Myocyte (in vitro differentiated cells): ENCODE measurements at regions not wholly inside any gene's neighbourhood (a gene's known extent, or its start where the extent isn't known, plus 50 kb on each side); places are given as distances from the start of the nearest gene placed in this dataset.
"Not testable (repeated sequence)": the region's sequence is repeated elsewhere in the genome, so short reads cannot be mapped to it uniquely, and the experiment has no call there.

Source experiments
- DNase-seq: peaks from one replicate; pipeline ENCODE4 v3.0.0-alpha.2; 2012; ENCODE audit warnings: low read depth

DNA sequence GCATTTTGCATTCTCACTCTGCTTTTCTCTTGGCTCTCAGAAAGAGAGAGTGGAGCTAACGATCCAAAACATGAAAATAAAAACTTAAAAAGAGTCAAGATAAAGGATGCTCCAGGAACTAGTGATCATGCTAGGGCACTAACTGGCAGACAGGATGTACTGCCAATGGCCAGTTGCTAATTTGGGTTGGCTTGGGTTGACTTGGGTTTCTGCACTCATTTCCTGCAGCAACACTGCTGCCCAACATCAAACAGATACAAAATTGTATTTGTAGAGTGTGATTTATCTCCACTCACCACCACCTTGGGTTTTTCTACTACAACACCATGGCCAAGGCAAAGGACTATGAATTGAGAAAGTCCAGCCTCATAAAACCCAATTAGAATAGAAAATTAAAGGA lies 662.3 kb upstream of the PTBP2 start:
- DNase-seq = no peak

DNA sequence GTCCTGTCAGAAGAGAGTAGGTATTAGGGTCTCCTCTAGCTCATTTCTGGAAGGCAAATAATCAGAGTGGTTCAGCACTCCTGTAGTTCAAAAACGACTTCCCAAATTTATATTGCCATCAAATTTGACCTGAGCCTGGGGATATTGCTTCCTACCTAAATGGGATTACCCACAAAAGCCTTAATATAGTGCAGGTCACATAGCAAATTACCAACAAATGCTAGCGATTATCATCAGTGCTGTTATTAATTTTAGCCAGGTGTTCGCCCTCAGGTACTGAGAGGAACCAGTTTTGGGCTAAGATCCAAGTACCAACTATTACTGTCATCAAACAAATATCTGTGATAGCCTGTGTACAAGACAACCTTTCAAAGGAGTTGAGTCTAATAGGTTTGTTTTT lies 661.8 kb upstream of the PTBP2 start:
- no peak for DNase-seq

DNA sequence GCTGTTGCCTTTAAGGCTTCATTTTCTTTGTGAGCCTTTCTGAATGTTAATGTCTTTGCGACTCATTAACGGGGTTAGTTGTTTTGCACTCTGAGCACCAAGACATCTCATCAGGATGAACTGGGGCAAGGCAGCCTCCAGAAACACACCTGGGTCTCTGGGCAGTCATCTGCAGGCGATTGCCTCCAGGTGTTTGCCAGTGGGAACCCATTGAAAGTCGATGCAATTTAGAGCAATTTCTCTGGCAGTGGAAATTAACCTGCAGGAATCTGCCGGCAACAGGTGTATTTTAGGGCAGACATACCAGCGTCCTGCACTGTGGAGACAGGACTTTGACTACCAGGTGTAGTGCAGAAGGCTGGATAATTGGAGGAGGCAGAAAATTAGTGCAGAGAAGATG lies 661.0 kb upstream of the PTBP2 start:
- no peak for DNase-seq

DNA sequence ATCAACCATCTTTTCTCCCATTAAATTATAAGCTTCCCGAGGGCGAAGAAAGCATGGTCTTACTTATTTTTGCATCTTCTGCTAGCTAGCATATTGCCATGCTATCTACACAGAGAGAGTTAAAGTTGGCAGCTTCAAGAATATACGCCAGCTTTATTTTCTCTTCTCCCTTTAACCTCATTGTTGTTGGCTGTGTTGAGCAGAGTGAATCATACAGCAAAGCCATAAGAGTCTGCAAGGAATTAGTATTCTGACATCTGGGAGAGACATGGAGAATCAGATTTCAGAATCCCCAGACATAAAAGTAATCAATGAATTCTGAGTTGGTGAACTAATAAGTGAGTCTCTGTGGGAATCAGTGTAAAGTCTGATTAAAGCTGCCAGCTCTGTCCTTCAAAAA lies 649.6 kb upstream of the PTBP2 start:
- DNase-seq = no peak

DNA sequence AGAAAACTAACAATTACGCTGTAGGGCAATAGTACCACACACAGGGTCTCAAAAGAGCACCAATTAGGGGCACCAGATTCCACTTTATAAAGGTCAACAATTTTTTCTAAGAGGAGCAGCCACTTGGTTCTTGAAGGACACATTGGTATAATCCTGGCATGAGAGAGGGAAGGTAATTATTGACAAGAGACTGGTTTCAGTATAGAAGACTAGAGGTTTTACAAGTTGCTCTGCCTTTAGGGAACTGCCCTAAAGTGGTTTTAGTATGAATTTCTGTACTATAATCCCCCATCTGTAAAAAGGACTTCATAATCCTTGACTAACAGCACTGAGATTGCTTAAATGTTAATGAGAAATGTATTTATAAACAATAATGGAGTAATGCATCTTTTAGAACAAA lies 648.5 kb upstream of the PTBP2 start:
- no peak for DNase-seq

DNA sequence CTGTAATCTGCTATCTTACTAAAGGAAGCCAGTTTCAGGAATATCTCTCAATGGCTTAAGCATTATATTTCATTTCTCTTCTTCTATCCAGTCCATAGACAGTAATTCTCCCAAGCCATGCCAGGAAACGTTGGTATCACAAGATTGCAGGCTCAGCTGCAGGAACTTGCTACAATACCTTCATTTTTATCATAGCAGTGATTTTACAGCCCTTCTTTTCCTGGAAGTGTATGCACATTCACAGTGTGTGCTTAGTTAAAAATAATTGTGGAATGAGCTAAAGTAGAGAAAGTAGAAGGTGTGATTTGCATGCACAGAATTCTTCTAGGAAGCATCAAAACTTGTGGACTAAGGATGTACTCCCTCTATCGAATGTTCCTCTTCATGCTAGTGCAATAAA lies 647.2 kb upstream of the PTBP2 start:
- DNase-seq = no peak

DNA sequence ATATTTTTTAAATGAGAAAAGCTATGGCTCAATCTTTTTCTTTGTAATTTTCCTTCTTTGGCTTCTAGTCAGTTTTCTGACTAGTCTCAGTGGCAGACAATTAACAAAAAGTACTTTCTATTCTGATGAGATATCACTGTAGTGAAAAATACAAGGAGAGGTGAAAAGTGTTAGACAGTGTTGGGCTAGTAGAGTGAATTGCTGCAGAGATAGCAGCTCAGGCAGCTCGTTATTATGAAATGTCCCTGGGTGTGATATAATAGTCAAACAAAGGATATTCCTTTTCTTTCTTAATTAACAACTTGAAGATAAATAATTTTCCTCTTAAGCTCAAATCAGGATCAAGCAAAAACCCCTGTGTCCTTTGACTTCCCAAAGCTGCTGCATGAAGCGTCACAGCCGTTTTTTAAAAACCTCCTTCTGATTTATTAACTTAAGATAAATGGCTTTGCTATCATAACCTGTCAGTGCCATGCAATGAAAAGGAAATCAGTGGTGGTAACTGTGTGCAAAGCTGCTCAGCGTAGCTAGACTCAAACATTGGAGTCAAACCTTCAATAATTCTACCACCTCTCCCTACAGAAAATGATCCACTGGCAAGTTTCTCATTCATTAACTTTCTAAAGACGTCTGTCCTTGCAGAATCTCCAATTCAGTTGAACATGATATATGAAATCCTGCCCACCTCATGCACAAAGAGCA lies 646.6 kb upstream of the PTBP2 start:
- no peak for DNase-seq

DNA sequence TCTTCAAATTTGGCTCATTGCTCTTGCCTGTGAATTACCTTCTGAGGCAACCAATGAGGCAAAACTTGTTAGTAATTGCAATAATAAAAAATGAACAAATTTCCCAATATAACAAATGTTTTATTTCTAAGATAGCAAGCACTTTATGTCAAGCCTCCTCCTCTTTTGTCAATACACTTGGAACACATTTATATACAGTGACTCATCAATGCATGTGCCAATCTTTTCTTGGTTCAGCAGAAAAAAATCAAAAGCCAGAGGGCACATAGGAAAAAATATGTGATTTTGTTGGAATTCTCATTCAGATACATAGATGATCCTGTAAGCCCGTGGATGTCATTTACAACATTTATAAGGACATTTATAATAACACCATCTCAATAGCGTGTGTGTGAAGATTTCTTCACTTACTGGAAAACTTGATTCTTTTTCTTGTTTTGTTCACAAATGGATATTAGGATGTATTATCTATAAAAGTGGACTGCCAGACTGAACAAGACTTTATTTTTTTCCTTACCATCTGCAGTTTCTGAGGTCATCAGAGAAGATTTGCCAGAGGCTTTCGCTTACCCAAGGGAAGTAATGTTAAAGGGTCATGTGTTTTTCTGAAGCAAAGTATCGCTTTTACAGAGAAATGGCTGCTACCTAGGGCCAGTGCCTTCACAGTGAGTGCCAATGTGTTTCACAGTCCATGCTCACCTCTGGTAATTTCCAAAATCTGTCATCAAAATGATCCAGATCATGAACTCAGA lies 645.7 kb upstream of the PTBP2 start:
- DNase-seq = no peak

DNA sequence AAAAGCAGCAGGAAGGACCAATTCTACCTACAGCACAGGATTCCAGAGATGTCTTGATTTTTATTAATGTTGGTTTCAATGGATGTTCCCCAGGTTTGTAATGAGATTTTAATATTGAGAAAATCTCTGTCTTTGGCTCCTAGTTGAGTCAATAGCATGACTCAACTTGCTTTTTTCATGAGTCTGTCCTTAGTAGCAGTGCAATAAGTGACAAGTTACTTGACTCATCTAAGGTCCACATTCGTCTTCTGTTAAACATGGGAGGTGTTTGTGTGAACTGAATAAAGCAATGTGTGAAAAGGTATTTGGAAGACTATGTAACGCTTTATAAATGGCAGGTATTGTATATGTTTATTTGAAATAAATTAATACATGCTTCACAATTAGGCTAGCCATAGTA lies 645.0 kb upstream of the PTBP2 start:
- DNase-seq = no peak

DNA sequence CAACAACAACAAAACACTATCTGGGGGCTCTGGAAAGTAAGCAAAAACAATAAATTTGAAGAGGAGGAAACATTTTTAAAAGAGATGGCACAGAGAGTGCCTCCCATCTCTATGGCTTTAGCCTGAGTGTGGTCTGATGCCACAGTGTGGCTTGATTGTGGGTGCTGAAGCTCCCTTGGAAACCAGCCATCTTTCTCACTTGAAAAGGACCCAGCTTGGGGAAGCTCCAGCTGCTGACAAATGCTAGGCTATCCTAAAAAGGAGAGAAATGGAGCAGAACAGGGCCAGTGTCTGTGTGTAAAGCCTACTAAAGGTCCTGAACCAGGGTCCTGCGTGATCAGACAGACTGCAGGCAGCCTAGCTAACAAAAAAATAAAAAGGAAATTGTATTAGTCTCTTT lies 642.0 kb upstream of the PTBP2 start:
- DNase-seq = no peak

DNA sequence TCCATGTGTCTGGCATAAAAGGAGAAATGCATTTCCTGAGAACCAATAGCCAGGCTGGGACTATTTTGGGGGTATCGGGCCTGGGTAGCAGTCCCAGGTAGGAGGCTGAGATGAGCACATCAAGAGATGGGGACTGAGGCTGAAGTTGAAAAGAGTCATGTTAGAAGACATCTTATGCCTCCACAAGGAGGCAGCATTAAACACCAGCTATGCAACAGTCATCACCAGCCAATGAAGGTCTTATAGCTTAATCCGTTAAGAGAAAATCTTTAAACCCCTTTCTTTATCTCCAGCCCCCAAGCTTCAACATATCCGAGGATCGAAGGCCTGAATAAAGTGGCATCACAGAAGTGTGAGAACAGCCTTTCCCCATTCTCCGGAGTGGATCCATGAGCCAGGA lies 640.7 kb upstream of the PTBP2 start:
- no peak for DNase-seq

DNA sequence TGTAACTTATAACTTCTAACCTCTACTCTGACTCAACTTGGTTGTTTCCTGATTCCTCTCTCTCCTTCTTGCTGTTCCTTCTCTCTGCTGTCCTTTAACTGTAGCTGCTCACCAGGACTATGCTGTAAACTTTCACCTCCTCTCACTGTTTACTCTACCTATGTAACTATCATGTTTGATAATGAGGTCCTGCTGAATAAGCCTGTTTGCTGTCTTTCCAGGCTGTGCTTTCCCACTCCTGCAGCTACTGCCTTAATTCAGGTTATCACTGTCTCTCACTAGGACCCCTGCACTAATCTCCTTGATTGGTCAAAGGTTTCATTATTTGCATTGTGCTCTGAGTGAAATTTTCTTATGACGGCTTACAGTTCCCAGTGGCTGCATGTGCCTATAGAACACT lies 633.9 kb upstream of the PTBP2 start:
- DNase-seq = no peak

DNA sequence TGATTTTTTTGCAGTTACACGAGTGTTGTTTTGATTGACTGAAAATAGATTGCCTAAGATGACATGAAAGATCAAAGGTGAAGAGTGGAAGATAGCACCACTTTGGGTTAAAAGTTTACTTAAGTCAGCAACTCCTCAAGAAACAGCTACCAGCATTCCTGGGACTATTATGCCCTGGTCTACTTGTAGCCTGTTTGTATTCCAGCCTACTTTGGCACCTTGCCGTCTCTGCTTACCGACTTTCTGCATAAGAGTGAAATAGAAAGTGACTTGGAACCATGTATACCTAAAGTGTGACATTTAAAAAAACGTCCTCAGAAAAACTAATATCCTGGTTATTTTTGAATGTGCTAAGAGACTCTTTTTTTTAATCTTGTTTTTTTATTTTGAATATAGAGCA lies 631.5 kb upstream of the PTBP2 start:
- DNase-seq = no peak

DNA sequence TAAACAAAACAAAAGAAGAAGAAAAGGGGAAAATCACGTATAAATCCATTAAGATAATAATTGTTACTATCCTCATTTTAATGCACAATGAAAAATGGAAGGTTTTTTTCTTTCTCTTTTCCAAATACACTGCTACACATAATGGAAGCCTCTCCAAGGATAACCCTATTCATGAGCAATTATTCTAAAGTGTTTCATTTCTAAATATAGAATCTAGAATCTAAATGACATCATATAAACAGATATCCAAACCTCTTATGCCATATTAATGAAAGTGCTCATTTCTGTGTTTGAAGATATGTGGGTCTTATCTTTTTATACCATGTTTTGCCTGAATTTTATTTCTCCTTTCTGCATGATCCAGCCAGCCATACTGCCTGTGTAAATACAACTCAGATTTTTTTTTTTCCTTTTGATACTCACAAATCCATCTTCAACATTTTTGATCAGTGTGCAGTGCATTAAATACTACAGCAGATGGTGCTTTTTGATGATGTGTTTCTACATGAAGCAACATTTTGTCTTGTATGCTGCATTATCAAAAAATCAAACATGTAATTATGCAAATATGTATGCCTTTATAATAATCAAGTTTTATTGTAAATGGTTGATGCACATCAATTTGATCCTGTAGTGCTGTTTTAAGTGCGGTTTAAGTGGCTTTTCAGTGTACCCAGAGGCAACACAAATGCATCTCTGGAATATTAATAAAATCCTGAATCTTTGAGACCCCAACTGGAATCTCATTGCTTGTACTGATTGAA lies 625.6 kb upstream of the PTBP2 start:
- no peak for DNase-seq

DNA sequence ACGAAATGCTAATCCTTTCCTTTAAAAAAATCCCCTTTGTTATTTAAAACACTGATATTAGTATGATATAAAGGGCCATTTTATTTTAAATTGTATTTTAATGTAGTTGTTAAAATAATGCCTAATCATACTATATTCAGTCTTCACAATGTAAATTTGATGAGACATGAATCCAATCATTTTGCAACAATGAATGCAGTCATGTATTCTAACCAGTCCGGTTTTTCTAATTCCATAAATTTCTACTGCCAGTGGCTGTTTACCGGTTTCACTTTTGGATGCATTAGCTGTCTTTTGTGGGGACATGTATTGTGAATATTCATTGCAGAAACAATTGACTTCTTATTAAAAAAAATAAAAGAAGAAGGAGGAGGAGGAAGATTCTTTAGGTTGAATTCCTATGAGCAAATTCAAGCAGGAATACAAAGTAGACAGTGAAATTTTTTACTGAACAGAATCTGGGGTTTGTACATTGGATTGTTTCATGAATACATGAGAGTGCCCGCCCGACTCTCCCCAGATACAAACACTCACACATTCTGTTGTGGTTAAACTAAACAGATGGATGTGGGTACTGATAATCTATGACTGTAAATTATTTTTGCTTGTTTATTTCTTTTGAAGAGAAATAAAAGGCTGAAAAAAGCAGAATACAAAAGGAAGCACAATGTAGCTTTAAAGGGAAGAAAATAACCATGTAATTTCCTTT lies 624.8 kb upstream of the PTBP2 start:
- DNase-seq = no peak

DNA sequence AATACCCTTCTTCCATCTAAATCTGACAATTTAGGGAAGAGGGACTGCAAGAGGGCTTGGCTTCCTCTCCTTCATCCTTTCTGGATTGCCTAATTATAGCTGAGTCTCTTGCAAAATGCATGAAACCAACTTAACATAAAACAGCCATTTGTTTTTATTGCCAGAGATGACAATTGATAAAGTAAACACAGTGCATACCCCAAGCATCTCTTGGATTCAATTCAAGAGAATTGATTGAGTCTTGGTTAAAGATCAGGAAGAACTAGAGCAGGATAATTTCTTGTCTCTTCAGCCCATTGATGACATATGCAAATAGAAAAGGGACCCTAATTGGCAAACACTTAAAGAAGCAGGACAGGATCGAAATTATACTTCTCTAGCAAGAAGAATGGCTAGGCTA lies 617.1 kb upstream of the PTBP2 start:
- no peak for DNase-seq

DNA sequence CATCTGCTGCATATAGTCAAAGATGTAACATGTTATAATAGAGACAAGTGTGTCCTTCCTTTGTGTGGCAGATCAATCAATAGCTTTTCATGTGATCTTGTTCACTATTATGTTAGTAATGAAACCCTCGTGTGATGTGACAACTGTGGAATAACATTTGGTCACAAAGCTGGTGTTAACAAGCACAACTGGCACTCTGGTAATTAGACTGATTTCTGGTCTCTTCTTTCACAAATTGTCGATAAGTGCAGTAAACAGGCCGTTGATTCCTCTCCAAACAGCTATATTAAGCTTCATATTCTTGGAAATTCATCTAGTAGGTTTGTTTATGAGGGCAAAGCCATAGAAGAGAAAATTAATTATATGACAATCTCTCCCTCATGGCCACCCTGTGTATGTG lies 616.7 kb upstream of the PTBP2 start:
- no peak for DNase-seq

DNA sequence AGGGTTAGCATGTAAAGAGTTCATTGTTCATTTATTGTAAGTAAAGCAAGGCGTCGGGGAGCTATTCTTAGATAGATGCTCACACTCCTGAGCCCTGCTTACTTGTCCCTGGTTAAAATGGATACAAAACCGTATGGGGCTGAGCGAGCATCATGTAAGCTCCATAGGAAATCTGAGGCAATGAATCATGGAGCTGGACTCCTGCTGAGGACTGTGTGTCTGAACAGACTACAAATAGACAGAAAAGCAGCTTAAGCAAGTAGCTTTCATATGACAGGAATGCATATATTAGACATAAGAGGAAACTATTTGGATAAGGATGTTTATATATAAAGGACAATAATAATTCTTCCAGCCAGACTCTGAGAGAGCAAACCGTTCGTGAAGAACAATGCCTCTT lies 604.9 kb upstream of the PTBP2 start:
- no peak for DNase-seq

DNA sequence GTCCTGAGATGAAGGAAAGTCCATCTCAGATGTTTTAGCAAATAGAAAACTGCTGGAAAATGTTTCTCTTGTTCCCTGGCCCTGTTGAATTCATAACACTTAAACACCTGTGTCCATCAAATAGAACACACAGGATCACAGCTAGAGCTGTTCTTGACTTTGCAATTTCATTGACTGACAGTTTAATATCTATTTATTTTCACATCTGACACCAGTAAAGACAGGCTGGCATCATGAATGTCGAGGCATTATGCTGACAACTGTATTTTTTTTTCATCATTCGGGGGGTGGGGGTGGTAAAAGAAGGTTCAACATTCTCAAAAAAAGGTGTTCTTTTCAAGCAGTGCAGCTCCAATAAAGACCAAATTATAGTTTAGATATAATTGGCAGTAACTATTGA lies 591.2 kb upstream of the PTBP2 start:
- no peak for DNase-seq

DNA sequence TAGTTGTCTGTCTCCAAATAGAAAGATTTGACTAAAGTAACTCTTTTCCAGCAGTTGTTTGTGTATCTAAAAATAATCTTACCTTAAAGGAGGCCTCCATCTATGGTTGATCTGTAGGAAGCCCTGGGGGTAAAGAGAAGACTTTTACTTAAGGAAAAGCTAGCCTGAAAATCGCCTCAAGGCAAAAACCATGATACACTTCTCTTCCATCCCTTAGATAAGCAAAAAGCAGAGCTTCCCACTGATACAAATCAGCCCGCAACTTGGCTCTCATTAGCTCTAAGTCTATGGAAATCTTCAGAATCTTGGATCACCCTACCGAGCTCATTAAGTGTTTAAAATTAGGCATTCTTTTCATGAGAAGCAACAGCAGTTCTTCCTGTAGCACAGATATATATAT lies 576.9 kb upstream of the PTBP2 start:
- no peak for DNase-seq

DNA sequence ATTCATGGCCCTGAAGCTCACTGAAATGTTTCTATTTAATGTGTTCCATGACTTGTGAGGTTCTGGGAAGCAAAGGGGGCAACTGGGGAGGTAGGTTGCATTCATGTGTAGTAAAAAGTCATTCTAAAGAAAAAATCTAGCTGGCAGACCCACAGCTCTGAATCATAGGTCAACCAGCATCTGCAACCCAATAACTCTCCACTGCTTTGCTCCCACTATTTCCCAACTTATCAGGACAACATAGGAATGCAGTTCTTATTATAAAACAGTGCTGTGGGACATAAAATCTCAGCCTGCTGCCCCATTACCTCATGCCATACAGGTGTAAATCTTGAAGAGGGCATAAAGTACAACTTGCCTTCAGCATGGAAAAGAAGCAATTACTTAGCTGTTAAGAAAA lies 576.1 kb upstream of the PTBP2 start:
- no peak for DNase-seq

DNA sequence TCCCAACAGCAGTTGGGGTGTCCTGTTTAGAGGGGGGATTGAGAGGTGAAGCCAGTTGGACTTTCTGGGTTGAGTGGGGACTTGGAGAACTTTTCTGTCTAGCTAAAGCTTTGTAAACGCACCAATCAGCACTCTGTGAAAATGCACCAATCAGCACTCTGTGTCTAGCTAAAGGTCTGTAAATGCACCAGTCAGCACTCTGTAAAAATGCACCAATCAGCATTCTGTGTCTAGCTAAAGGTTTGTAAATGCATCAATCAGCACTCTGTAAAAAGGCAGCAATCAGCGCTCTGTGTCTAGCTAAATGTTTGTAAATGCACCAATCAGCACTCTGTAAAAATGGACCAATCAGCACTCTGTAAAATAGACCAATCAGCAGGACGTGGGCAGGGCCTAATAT lies 568.6 kb upstream of the PTBP2 start:
- DNase-seq = not testable (repeated sequence)
